Neuron (in vitro differentiated cells): ENCODE measurements at regions not wholly inside any gene's neighbourhood (a gene's known extent, or its start where the extent isn't known, plus 50 kb on each side); places are given as distances from the start of the nearest gene placed in this dataset.

ENCODE experiments used
- H2AFZ ChIP-seq: one replicate; pipeline ENCODE4 v1.6.1; 2013; ENCODE audit warnings: low read depth, mild to moderate bottlenecking, inconsistent platforms, low read length, moderate library complexity
- H3K27me3 ChIP-seq: one replicate; pipeline ENCODE4 v1.6.1; 2013; ENCODE audit warnings: low read length; ENCODE audit not compliant: insufficient read depth
- H3K36me3 ChIP-seq: one replicate; pipeline ENCODE4 v1.6.1; 2013; ENCODE audit warnings: low read length; ENCODE audit not compliant: insufficient read depth
- H3K4me1 ChIP-seq: one replicate; pipeline ENCODE4 v1.6.1; 2013; ENCODE audit warnings: low read length; ENCODE audit not compliant: insufficient read depth
- H3K4me3 ChIP-seq: 2 replicates; pipeline ENCODE4 v1.5.1; 2013; ENCODE audit warnings: mild to moderate bottlenecking, low read length, moderate library complexity
- H3K9me3 ChIP-seq: one replicate; pipeline ENCODE4 v1.6.1; 2013; ENCODE audit warnings: low read length

GRCh38 chr18:38421872-38422615, 856.4 kb upstream of the CELF4 start:
- Histone ChIP-seq H3K4me3 (no peak overlapping the region), H2AFZ (no peak overlapping the region), H3K4me1 (peaks cover 18% of the 10 kb centered on the region), H3K36me3 (no peaks in the 10 kb centered on the region), H3K9me3 (no peaks in the 10 kb centered on the region), H3K27me3 (no peaks in the 10 kb centered on the region)

GRCh38 chr18:38421021-38421420, 855.4 kb upstream of the CELF4 start:
- no peak overlapping the region for H2AFZ ChIP-seq
- H3K36me3 ChIP-seq = no peaks in the 10 kb centered on the region
- no peak overlapping the region for H3K4me3 ChIP-seq
- H3K27me3 ChIP-seq = no peaks in the 10 kb centered on the region
- H3K4me1 ChIP-seq = peaks cover 17% of the 10 kb centered on the region
- H3K9me3 ChIP-seq = no peaks in the 10 kb centered on the region

- Histone ChIP-seq H3K4me3 (no peak overlapping the region), H2AFZ (no peak overlapping the region), H3K9me3 (no peaks in the 10 kb centered on the region), H3K27me3 (no peaks in the 10 kb centered on the region), H3K4me1 (peaks cover 17% of the 10 kb centered on the region), H3K36me3 (no peaks in the 10 kb centered on the region)
These were observed 855.0 kb upstream of the CELF4 start for GRCh38 chr18:38420611-38421010.

- H3K9me3 ChIP-seq = no peaks in the 10 kb centered on the region
- H3K36me3 ChIP-seq = no peaks in the 10 kb centered on the region
- no peaks in the 10 kb centered on the region for H3K27me3 ChIP-seq
- H2AFZ ChIP-seq = no peak overlapping the region
- H3K4me1 ChIP-seq = peaks cover 2% of the 10 kb centered on the region
- no peak overlapping the region for H3K4me3 ChIP-seq
These were observed 850.2 kb upstream of the CELF4 start for GRCh38 chr18:38415811-38416210.

DNA sequence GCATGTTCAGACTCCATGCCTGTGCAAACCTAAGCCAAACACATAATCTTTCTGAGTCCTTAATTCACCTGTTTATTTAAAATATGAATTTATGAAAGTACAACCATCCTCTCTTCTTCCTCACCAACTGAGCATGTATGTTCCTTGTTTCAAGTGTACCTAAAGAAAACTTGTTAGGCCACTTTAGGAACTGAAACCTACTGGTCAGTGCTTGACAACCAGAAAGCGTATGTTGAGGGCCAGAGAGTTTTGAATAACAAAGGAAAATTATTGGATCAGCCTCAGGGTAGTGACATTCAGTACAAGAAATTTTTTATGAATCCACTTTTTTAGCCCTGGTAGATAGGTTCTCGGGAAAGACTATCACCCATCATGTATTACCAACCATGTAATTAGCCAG, 847.6 kb upstream of the CELF4 start:
- H3K4me3 ChIP-seq = no peak overlapping the region
- no peaks in the 10 kb centered on the region for H3K4me1 ChIP-seq
- H2AFZ ChIP-seq = no peak overlapping the region
- H3K36me3 ChIP-seq = no peaks in the 10 kb centered on the region
- no peaks in the 10 kb centered on the region for H3K9me3 ChIP-seq
- H3K27me3 ChIP-seq = no peaks in the 10 kb centered on the region

GRCh38 chr18:38406607-38407006, 841.0 kb upstream of the CELF4 start:
- no peaks in the 10 kb centered on the region for H3K27me3 ChIP-seq
- no peaks in the 10 kb centered on the region for H3K4me1 ChIP-seq
- H3K4me3 ChIP-seq = no peak overlapping the region
- no peak overlapping the region for H2AFZ ChIP-seq
- H3K36me3 ChIP-seq = no peaks in the 10 kb centered on the region
- no peaks in the 10 kb centered on the region for H3K9me3 ChIP-seq

DNA sequence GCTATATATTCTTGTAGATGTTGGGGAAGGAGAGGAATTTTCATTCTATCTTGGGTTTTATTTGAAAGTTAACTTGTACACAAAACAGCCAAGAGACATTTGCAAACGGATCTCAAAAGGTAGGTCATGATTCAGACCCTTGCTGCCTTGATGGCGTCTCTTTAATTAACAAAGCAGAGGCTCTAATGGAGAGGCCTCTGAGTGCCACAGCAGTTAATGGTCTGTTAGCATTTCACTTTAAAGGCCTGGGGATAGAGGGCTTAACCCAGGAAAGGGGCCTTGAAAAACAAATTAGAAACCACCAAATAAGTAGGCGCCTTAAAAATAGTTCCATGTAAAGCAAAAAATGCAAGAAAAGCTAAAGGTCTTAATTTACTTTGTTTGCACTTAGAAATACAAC, 836.9 kb upstream of the CELF4 start:
- Histone ChIP-seq H3K4me3 (no peak overlapping the region), H3K27me3 (no peaks in the 10 kb centered on the region), H3K36me3 (no peaks in the 10 kb centered on the region), H3K9me3 (no peaks in the 10 kb centered on the region), H2AFZ (no peak overlapping the region), H3K4me1 (no peaks in the 10 kb centered on the region)

- Histone ChIP-seq H2AFZ (no peak overlapping the region), H3K9me3 (no peaks in the 10 kb centered on the region), H3K27me3 (no peaks in the 10 kb centered on the region), H3K4me3 (no peak overlapping the region), H3K4me1 (no peaks in the 10 kb centered on the region), H3K36me3 (no peaks in the 10 kb centered on the region)
These were observed 831.5 kb upstream of the CELF4 start for GRCh38 chr18:38397094-38397493.

GRCh38 chr18:38386146-38386545, 820.5 kb upstream of the CELF4 start:
- H2AFZ ChIP-seq = no peak overlapping the region
- no peaks in the 10 kb centered on the region for H3K27me3 ChIP-seq
- no peaks in the 10 kb centered on the region for H3K4me1 ChIP-seq
- H3K4me3 ChIP-seq = no peak overlapping the region
- H3K36me3 ChIP-seq = no peaks in the 10 kb centered on the region
- no peaks in the 10 kb centered on the region for H3K9me3 ChIP-seq

GRCh38 chr18:38369772-38370690, 804.4 kb upstream of the CELF4 start:
- Histone ChIP-seq H3K4me1 (no peaks in the 10 kb centered on the region), H3K27me3 (no peaks in the 10 kb centered on the region)

DNA sequence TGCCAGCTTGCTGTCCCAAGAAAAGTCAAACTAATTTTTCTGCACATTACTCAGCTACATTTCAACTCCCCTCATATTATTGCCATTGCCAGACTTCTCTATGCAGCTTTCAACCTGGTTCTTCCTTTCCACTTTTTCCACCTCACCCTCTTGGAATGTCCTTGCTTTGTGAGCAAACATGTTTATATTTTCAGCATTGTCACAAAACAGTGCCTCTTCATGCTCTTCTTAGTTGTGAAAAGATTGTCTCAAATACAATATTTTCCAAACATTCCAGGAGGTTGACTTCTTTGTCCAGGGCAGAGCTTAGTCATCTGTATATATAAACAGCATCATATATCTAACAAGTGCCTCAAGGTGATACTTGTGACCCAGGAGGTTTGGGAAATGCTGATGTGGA, 803.3 kb upstream of the CELF4 start:
- Histone ChIP-seq H3K36me3 (no peaks in the 10 kb centered on the region), H2AFZ (no peak overlapping the region), H3K27me3 (no peaks in the 10 kb centered on the region), H3K4me1 (no peaks in the 10 kb centered on the region), H3K9me3 (no peaks in the 10 kb centered on the region), H3K4me3 (no peak overlapping the region)

More at GRCh38 chr18:38369772-38370690, 804.4 kb upstream of the CELF4 start:
- Histone ChIP-seq H3K9me3 (no peaks in the 10 kb centered on the region), H3K4me3 (no peak overlapping the region), H3K36me3 (no peaks in the 10 kb centered on the region), H2AFZ (no peak overlapping the region)

- Histone ChIP-seq H3K4me1 (no peaks in the 10 kb centered on the region), H3K27me3 (no peaks in the 10 kb centered on the region), H3K36me3 (no peaks in the 10 kb centered on the region), H3K9me3 (no peaks in the 10 kb centered on the region), H2AFZ (no peak overlapping the region), H3K4me3 (no peak overlapping the region)
These were observed 802.6 kb upstream of the CELF4 start for GRCh38 chr18:38368246-38368645.

DNA sequence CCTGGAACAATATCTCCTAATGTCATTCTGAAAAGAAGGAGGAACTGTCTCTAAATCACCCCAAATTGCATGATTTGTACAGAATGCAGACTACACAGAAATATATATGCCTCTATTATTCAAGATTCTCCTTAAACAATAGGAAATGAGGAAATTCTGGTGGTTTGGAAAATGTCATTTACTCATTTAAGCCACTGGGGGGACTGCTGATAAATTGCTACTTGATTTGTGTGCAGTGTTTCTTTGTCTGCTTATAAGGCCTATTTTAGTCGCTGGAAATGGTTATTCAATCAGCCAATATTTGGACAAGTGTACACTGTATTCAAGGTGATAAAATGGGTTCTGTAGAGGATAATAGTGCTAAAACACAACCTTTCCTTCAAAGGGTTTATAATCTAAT, 801.9 kb upstream of the CELF4 start:
- Histone ChIP-seq H3K4me3 (no peak overlapping the region), H2AFZ (no peak overlapping the region), H3K36me3 (no peaks in the 10 kb centered on the region), H3K27me3 (no peaks in the 10 kb centered on the region), H3K9me3 (no peaks in the 10 kb centered on the region), H3K4me1 (no peaks in the 10 kb centered on the region)
